Gastroesophageal sphincter (tissue), 4 donors: ENCODE measurements at regions not wholly inside any gene's neighbourhood (a gene's known extent, or its start where the extent isn't known, plus 50 kb on each side); places are given as distances from the start of the nearest gene placed in this dataset.
A peak's percentile ranks its signal among the peaks of the same experiment; 100 is the strongest.
"Not testable (repeated sequence)": the region's sequence is repeated elsewhere in the genome, so short reads cannot be mapped to it uniquely, and the experiment has no call there.

Experiments used
- ATAC-seq: fragments of 150-250 bp; one replicate; pipeline ENCODE4 v1.9.1; 2016; ENCODE audit warnings: mild to moderate bottlenecking, moderate library complexity
- H3K27ac ChIP-seq, 4 donors: fragments of 200-600 bp; sonication (generic) in 3 of 4; 1 replicate in 3 of 4; 2 replicates in 1 of 4; pipeline ENCODE4 v1.5.1; 2016 to 2019
- H3K27me3 ChIP-seq: fragments of 200-600 bp; sonication (generic); one replicate; pipeline ENCODE4 v1.5.1; 2019
- H3K36me3 ChIP-seq, 2 donors: fragments of 200-600 bp; sonication (generic); one replicate each; pipeline ENCODE4 v1.5.1; 2019; ENCODE audit warnings: control low read depth in 1 of 2
- H3K4me1 ChIP-seq, 3 donors: fragments of 200-600 bp; sonication (generic); 1 replicate in 2 of 3; 2 replicates in 1 of 3; pipeline ENCODE4 v1.5.1; 2016 to 2019; ENCODE audit warnings: control low read depth in 2 of 3
- H3K4me3 ChIP-seq, 2 donors: fragments of 200-600 bp; sonication (generic); one replicate each; pipeline ENCODE4 v1.5.1; 2019; ENCODE audit warnings: mild to moderate bottlenecking in 1 of 2, moderate library complexity in 1 of 2
- H3K9me3 ChIP-seq, 3 donors: fragments of 200-600 bp; sonication (generic); one replicate each; pipeline ENCODE4 v1.5.1; 2017 to 2019; ENCODE audit warnings: control low read depth in 2 of 3
- CTCF ChIP-seq, 4 experiments: fragments of 200-600 bp in 2 of 4; fragments of 450-650 bp in 2 of 4; sonication (generic) in 1 of 4; IDR thresholded peaks; one replicate each; pipeline ENCODE4 v1.5.1; 2017 to 2019; ENCODE audit warnings: antibody characterized with exemption in 4 of 4, mild to moderate bottlenecking in 2 of 4, moderate library complexity in 2 of 4
- EP300 ChIP-seq: sonication (generic); formaldehyde crosslinking; IDR thresholded peaks from one replicate; pipeline ENCODE4 v1.6.1; 2017; ENCODE audit warnings: antibody characterized with exemption, mild to moderate bottlenecking
- POLR2A ChIP-seq, 2 donors: fragments of 450-650 bp; IDR thresholded peaks; one replicate each; pipeline ENCODE4 v1.6.1; 2017; ENCODE audit warnings: antibody characterized with exemption in 2 of 2, mild to moderate bottlenecking in 2 of 2, moderate library complexity in 1 of 2
- POLR2AphosphoS5 ChIP-seq: sonication (generic); formaldehyde crosslinking; IDR thresholded peaks from one replicate; pipeline ENCODE4 v1.6.1; 2017; ENCODE audit warnings: antibody characterized with exemption
- WGBS, 2 donors: methylation state at CpG; one replicate each; pipeline ENCODE4 v1.1.5; 2018; ENCODE audit warnings: low coverage in 1 of 2; 5-methylcytosine and 5-hydroxymethylcytosine counted together

- Histone ChIP-seq H3K27me3 (peaks cover 6% of the 10 kb centered on the region), H3K36me3 (no peaks in the 10 kb centered on the region), H3K9me3 (peaks cover 0 to 18% (median 0%) of the 10 kb centered on the region in 3 donors), H3K4me1 (peaks cover 0 to 4% (median 0%) of the 10 kb centered on the region in 3 donors), H3K27ac (no peak overlapping the region), H3K4me3 (no peak overlapping the region)
- 89 to 100% methylated on average over 1 of the region's 1 CpG for WGBS, 2 donors
- no peak for TF ChIP-seq CTCF (IDR thresholded peaks at IDR 0.05)
- no peak for TF ChIP-seq POLR2AphosphoS5
- TF ChIP-seq POLR2A (IDR thresholded peaks at IDR 0.05): no peak
- TF ChIP-seq EP300: no peak
- ATAC-seq: no peak
These were observed 108.7 kb downstream of the ZNF467 start for GRCh38 chr7:149664666-149665065.

GRCh38 chr7:149664176-149664575, 109.2 kb downstream of the ZNF467 start:
- no peak for ATAC-seq

DNA sequence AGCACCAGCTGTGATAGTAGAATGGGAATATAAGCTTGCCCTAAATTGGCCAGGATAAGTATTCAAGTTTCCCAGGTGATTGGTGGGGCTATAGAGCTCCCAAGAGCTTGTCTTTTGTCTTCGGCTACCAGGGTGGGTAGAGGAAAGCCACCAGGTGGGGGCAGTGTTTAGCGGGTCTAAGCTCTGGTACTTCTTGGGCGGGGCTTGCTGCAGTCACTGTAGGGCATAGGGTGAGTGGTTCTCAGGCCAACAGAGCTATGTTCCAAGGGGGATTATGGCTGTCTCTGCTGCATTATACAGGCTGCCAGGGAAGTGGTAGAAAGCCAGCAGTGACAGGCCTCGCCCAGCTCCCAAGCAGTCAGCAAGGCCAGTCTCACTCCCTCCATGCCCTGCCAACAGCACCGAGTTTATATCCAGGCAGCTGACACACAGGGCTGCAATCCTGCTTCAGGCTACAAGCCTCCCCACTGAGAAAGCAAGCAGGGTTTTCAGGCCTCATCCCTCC, 110.7 kb downstream of the ZNF467 start:
- 50 to 80% methylated on average over 1 to 3 of the region's 5 CpGs for WGBS, 2 donors
- no peak overlapping the region for H3K4me3 ChIP-seq
- H3K36me3 ChIP-seq: no peaks in the 10 kb centered on the region
- ATAC-seq: peak; percentile 93
- peak overlapping the region in 1 of 4 donors; percentile 15 for H3K27ac ChIP-seq
- peaks cover 6% of the 10 kb centered on the region for H3K27me3 ChIP-seq
- peaks cover 0 to 18% (median 0%) of the 10 kb centered on the region in 3 donors for H3K9me3 ChIP-seq
- no peaks in the 10 kb centered on the region for H3K4me1 ChIP-seq
- TF ChIP-seq EP300 (no peak), CTCF (IDR thresholded peaks at IDR 0.05) (peak; percentile 11 to 58 (median 24)), POLR2AphosphoS5 (peak; percentile 73)

More at GRCh38 chr7:149664176-149664575, 109.2 kb downstream of the ZNF467 start:
- Histone ChIP-seq H3K9me3 (peaks cover 0 to 18% (median 0%) of the 10 kb centered on the region in 3 donors), H3K36me3 (no peaks in the 10 kb centered on the region), H3K27me3 (peaks cover 6% of the 10 kb centered on the region), H3K4me3 (no peak overlapping the region), H3K4me1 (no peaks in the 10 kb centered on the region), H3K27ac (no peak overlapping the region)
- TF ChIP-seq POLR2AphosphoS5 (no peak), EP300 (no peak), CTCF (IDR thresholded peaks at IDR 0.05) (no peak), POLR2A (IDR thresholded peaks at IDR 0.05) (no peak)
- 83 to 87% methylated on average over 1 to 4 of the region's 5 CpGs for WGBS, 2 donors

DNA sequence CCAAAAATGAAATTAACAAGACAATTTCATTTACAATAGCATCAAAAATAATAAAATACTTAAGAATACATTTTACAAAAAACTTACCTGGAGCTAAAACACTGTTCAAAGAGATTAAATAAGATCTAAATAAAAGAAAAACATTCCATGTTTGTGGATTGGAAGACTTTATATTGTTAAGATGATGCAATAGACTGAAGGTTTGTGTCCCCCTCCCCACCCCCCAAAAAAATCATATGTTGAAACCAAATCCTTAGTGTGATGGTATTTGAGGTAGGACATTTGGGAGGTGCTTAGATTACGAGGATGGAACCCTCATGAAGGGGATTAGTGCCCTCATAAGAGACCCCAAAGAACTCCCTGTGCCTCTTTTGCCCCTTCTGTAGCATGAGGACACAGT, 117.6 kb downstream of the ZNF467 start:
- 50 to 56% methylated on average over 1 of the region's 1 CpG for WGBS, 2 donors
- H3K9me3 ChIP-seq: peaks cover 0 to 31% (median 0%) of the 10 kb centered on the region in 3 donors
- H3K27ac ChIP-seq: no peak overlapping the region
- no peaks in the 10 kb centered on the region for H3K27me3 ChIP-seq
- no peak overlapping the region for H3K4me3 ChIP-seq
- TF ChIP-seq POLR2AphosphoS5: no peak
- ATAC-seq: no peak
- H3K4me1 ChIP-seq: no peaks in the 10 kb centered on the region
- H3K36me3 ChIP-seq: no peaks in the 10 kb centered on the region

DNA sequence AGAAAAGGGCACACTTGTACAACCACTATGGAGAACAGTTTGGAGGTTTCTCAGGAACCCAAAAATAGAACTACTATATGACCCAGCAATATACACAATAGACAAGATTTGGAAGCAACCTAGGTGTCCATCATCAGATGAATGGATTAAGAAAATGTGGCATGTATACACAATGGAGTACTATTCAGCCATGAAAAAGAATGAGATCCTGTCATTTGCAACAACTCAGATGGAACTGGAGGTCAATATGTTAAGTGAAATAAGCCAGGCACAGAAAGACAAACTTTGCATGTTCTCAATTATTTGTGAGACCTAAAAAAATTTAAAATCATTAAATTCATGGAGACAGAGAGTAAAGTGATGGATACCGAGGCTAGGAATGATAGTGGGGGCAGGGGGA, 118.8 kb downstream of the ZNF467 start:
- 64 to 71% methylated on average over 1 of the region's 1 CpG for WGBS, 2 donors
- no peak for ATAC-seq

GRCh38 chr7:149650190-149650589, 123.2 kb downstream of the ZNF467 start:
- 41 to 52% methylated on average over 3 of the region's 3 CpGs for WGBS, 2 donors
- not testable (repeated sequence) for H3K4me3 ChIP-seq, ATAC-seq, H3K36me3 ChIP-seq, H3K27ac ChIP-seq, H3K27me3 ChIP-seq, H3K4me1 ChIP-seq
- peaks cover 0 to 21% (median 0%) of the 10 kb centered on the region in 3 donors for H3K9me3 ChIP-seq

More for the DNA sequence above, 118.8 kb downstream of the ZNF467 start:
- H3K27me3 ChIP-seq: no peaks in the 10 kb centered on the region
- H3K4me1 ChIP-seq: no peaks in the 10 kb centered on the region
- no peak overlapping the region for H3K4me3 ChIP-seq
- peaks cover 0 to 26% (median 0%) of the 10 kb centered on the region in 3 donors for H3K9me3 ChIP-seq
- no peaks in the 10 kb centered on the region for H3K36me3 ChIP-seq
- TF ChIP-seq POLR2A (IDR thresholded peaks at IDR 0.05): no peak
- TF ChIP-seq EP300: no peak
- no peak for TF ChIP-seq CTCF (IDR thresholded peaks at IDR 0.05)
- TF ChIP-seq POLR2AphosphoS5: no peak
- no peak overlapping the region for H3K27ac ChIP-seq
